NCI-H1694 (cell line): ENCODE measurements at regions not wholly inside any gene's neighbourhood (a gene's known extent, or its start where the extent isn't known, plus 50 kb on each side); places are given as distances from the start of the nearest gene placed in this dataset.
"Not testable (repeated sequence)": the region's sequence is repeated elsewhere in the genome, so short reads cannot be mapped to it uniquely, and the experiment has no call there.

Experiments
- DNase-seq: peaks from one replicate; lab custom pipeline; 2025; lab: John Stamatoyannopoulos, UW

GRCh38 chr5:162621726-162622263, 554.2 kb downstream of the GABRG2 start:
- DNase-seq, result not testable (repeated sequence)

- no peak for DNase-seq
These were observed 556.5 kb downstream of the GABRG2 start for GRCh38 chr5:162624110-162624509.

GRCh38 chr5:162637481-162637880, 569.9 kb downstream of the GABRG2 start:
- DNase-seq, result no peak

GRCh38 chr5:162638849-162639248, 571.3 kb downstream of the GABRG2 start:
- DNase-seq, result no peak

- no peak for DNase-seq
These were observed 573.7 kb downstream of the GABRG2 start for GRCh38 chr5:162641142-162641813.

GRCh38 chr5:162654661-162655405, 587.3 kb downstream of the GABRG2 start:
- DNase-seq, result no peak

- DNase-seq, result no peak
These were observed 589.5 kb downstream of the GABRG2 start for GRCh38 chr5:162657076-162657475.

GRCh38 chr5:162664846-162665245, 597.3 kb downstream of the GABRG2 start:
- DNase-seq, result no peak

GRCh38 chr5:162668926-162669325, 601.4 kb downstream of the GABRG2 start:
- no peak for DNase-seq

- no peak for DNase-seq
These were observed 604.5 kb downstream of the GABRG2 start for GRCh38 chr5:162672061-162672460.

- no peak for DNase-seq
These were observed 615.7 kb downstream of the GABRG2 start for GRCh38 chr5:162683284-162683683.

- no peak for DNase-seq
These were observed 616.6 kb downstream of the GABRG2 start for GRCh38 chr5:162684145-162684544.

- no peak for DNase-seq
These were observed 617.7 kb downstream of the GABRG2 start for GRCh38 chr5:162685302-162685701.

GRCh38 chr5:162696272-162696671, 628.7 kb downstream of the GABRG2 start:
- DNase-seq, result not testable (repeated sequence)

GRCh38 chr5:162699361-162699760, 631.8 kb downstream of the GABRG2 start:
- DNase-seq, result no peak

GRCh38 chr5:162703914-162704313, 636.3 kb downstream of the GABRG2 start:
- DNase-seq, result no peak

GRCh38 chr5:162711244-162711643, 643.7 kb downstream of the GABRG2 start:
- DNase-seq, result no peak

GRCh38 chr5:162719720-162720119, 652.1 kb downstream of the GABRG2 start:
- DNase-seq, result no peak

- DNase-seq, result no peak
These were observed 653.6 kb downstream of the GABRG2 start for GRCh38 chr5:162721125-162721524.

GRCh38 chr5:162752612-162753011, 684.8 kb upstream of the CCNG1 start:
- DNase-seq, result no peak

GRCh38 chr5:162762119-162762518, 675.3 kb upstream of the CCNG1 start:
- DNase-seq, result no peak

- no peak for DNase-seq
These were observed 668.4 kb upstream of the CCNG1 start for GRCh38 chr5:162769019-162769418.

GRCh38 chr5:162785673-162786072, 651.7 kb upstream of the CCNG1 start:
- no peak for DNase-seq
